SW480 (cell line): ENCODE measurements at regions not wholly inside any gene's neighbourhood (a gene's known extent, or its start where the extent isn't known, plus 50 kb on each side); places are given as distances from the start of the nearest gene placed in this dataset.
A peak's percentile ranks its signal among the peaks of the same experiment; 100 is the strongest.
"Not testable (repeated sequence)": the region's sequence is repeated elsewhere in the genome, so short reads cannot be mapped to it uniquely, and the experiment has no call there.

Source experiments
- DNase-seq: peaks from one replicate; pipeline ENCODE4 v3.0.0-alpha.2; 2016; ENCODE audit warnings: low spot score

DNA sequence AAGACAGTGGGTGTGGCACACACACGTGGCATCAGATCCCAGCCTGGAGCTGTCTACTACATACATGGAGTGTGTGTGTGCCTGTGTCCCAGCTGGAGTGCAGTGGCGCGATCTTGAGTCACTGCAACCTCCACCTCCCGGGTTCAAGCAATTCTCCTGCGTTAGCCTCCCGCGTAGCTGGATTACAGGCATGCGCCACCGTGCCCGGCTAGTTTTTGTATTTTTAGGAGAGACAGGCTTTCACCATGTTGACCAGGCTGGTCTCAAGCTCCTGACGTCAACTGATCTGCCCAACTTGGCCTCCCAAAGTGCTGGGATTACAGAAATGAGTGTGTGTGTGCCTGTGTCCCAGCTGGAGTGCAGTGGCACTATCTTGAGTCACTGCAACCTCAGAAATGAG lies 108.8 kb downstream of the IL12A start:
- no peak for DNase-seq

DNA sequence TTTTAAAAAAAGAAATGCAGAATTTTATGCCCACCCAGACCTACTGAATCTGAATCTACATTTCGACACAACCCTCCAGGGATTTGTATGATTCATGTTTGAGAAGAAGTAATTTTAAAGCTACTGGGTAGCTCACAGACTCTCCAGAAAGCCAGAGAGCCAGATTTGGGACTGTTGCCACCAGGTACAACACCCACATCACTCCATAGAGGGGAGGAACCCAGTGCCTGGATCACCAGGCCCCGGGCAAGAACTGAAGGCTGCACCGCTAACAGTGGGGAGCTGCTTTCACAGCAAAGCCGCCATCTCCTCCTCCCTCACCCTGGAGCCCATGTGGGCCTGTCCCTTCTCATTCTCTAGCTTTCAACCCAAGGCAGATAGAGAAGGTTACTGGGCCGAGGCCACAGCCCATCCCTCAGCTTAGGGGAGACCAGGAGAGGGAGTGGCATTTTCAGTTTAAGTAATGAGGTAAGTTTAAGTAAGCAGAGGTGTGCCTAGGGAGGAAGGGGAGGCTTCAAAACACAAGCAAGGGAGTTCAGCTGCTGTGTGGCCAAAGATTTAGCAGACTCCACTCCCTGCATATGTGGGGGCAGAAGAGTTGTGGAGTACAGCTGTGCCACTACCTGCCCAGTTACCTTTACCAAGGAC lies 109.8 kb downstream of the IL12A start:
- DNase-seq: no peak

GRCh38 chr3:160098926-160099626 lies 110.4 kb downstream of the IL12A start:
- DNase-seq: no peak

- no peak for DNase-seq
These were observed 111.2 kb downstream of the IL12A start for GRCh38 chr3:160099834-160100233.

DNA sequence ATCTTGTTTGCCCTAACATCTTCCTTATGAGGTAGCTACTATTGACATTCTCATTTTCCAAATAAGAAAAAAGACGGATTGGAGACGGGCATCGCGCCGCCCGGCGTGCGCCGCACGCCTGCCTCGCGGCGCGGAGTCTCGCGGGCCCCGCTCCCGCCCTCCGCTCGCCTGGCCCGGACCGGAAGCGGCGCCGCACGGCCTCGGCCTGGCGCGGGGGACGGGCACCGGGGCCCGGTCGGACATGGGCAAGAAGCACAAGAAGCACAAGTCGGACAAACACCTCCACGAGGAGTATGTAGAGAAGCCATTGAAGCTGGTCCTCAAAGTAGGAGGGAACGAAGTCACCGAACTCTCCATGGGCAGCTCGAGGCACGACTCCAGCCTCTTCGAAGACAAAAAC lies 112.0 kb downstream of the IL12A start:
- DNase-seq: no peak

GRCh38 chr3:160102001-160102400 lies 113.4 kb downstream of the IL12A start:
- DNase-seq: not testable (repeated sequence)

GRCh38 chr3:160103397-160103796 lies 114.8 kb downstream of the IL12A start:
- DNase-seq: no peak

DNA sequence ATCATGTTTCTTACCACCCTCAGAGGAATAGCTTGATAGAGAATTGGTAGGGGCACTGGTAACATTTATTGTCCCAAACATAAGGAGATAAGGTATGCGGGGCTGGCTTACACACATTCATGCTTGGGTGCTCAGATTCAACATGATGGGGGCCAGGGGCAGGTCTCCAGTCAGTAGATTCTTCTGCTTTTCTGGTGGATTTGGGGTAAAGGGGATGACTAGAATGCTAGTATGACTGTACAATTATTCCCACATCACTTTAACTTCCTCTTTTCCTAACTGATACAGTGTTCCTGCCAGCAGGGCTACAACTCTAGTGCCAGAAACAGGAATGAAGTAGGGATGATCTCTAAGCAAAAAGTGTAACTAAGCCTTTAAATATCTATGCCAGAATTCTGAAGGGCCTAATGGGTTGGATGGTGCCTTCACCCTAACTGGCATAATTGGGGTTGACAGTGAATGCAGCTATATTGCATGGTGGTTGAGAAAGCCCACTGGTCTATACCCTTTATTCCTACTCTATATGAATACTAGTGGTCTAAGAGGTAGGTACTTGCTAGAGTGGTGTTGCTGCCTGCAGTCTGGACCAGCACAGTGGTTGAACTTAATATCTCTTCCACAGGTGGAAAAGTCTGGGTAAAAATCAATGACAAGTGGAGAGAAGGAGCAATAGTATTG lies 117.4 kb downstream of the IL12A start:
- DNase-seq: no peak

GRCh38 chr3:160106905-160107861 lies 118.0 kb upstream of the C3orf80 start:
- DNase-seq: peak; percentile 44

DNA sequence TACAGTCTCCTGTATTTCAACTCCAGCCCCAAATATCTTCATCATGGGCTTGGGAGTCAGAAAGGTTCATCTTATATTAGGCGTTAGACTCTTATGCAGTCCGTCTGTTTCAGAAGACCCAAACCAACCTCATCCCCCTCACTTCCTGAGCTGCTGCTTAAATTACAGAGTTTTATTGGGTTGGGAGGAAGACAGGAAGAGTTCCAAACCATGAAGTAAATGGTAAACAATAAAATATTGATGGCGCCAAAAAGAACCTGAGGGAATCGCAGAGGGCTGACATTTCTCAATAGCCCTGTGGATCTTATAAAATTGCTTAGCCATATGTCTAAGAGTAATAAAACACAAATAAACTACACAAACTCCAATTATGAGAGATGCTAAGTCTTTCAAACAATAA lies 116.9 kb upstream of the C3orf80 start:
- DNase-seq: no peak

GRCh38 chr3:160112481-160112880 lies 112.7 kb upstream of the C3orf80 start:
- no peak for DNase-seq

DNA sequence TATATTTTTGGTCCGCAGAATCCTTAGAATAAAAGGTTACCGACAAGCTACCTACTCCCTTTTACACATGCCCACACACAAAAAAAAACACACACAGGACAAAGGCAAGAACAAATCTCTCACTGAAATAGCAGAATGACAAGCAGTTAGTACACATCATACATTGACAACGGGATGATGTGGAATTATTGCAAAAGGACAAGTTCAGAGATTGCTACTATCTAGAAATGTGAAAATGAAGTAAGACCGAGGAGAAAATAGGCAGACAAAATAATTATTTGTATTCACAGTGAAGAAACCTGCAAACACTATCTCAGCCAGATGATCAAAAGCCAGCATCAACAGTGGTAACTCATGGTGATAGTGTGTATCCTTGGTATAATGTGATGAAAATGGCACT lies 112.2 kb upstream of the C3orf80 start:
- no peak for DNase-seq

DNA sequence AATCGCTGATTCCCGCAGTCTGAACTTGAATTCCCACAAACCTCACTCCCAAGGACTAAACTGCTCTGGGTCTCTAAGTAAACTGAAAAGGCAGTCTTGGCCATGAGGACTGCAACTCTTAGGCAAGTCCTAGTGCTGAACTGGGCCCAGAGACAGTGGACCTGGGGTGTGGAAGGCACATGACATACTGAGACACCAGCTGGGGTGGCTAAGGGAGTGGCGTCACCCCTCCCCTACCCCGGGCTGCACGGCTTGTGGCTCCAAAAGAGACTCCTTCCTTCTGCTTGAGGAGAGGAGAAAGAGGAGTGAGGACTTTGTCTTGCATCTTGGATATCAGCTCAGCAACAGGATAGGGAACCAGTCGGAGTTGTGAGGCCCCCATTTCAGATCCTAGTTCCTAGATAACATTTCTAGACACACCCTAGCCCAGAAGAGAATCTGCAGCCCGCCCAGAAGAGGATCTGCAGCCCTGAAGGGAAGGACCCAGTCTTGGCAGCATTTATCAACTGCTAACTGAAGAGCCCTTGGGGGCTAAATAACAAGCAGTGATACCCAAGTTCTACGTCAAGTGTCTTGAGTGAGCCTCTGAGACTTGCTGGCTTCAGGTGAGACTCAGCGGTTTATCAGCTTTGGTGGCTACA lies 110.7 kb upstream of the C3orf80 start:
- DNase-seq: no peak

- no peak for DNase-seq
These were observed 109.8 kb upstream of the C3orf80 start for GRCh38 chr3:160115387-160115786.

DNA sequence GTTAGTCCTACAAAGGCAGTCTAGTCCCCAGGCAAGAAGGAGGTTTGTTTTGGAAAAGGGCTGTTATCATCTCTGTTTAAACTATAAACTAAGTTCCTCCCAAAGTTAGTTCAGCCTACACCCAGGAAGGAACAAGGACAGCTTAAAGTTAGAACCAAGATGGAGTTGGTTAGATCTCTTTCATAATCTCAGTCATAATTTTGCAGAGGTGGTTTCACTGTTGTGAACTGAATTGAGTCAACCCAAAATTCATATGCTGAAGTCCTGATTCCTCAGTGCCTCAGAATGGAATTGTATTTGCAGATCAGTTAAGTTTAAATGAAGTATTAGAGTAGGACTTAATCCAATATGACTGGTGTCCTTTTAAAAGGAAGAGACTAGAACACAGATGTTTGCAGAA lies 101.0 kb upstream of the C3orf80 start:
- no peak for DNase-seq

- DNase-seq: no peak
These were observed 100.0 kb upstream of the C3orf80 start for GRCh38 chr3:160125258-160125657.

DNA sequence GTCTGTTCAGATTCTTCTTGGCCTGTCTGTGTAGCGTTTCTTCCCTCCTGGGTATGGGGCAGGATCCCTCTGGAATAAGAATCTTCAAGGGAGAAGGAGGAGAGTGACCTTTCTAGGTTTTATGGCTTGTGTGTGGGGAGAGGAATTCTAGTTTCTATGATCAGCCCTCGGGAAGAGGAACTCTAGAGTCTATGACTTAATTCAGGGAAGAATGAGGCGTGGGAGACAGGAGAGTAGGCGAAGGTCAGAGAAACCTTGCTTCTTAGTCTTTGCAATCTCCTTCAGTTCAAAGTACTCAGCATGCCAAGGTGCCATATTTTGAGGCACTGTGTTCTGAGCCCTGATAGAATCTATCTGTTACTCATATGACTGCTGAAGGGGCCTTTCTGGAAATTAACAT lies 99.2 kb upstream of the C3orf80 start:
- DNase-seq: no peak

- DNase-seq: no peak
These were observed 98.5 kb upstream of the C3orf80 start for GRCh38 chr3:160126761-160127160.

GRCh38 chr3:160127308-160127707 lies 97.9 kb upstream of the C3orf80 start:
- no peak for DNase-seq

- DNase-seq: no peak
These were observed 97.2 kb upstream of the C3orf80 start for GRCh38 chr3:160128056-160128455.

- peak; percentile 29 for DNase-seq
These were observed 95.7 kb upstream of the C3orf80 start for GRCh38 chr3:160129459-160130061.
